Pancreas (tissue), 10 donors: ENCODE measurements at regions not wholly inside any gene's neighbourhood (a gene's known extent, or its start where the extent isn't known, plus 50 kb on each side); places are given as distances from the start of the nearest gene placed in this dataset.

Experiments used
- ATAC-seq, 4 donors: fragments of 200-7000 bp; cut with Tn5 transposase; one replicate each; pipeline versions ENCODE4 v1.8.0 to v1.9.1; 2020; ENCODE audit warnings: mild to moderate bottlenecking in 4 of 4, moderate library complexity in 4 of 4
- DNase-seq, 6 donors: peaks; one replicate each; pipeline ENCODE4 v3.0.0-alpha.2; 2020
- FAIRE-seq: peaks from 2 replicates; lab custom pipeline; 2012; peaks lifted over from hg19 to GRCh38; lab: Jason Lieb, UNC
- H3K27ac ChIP-seq, 4 donors: fragments of 200-600 bp; sonication (generic); 1 replicate in 3 of 4; 2 replicates in 1 of 4; pipeline versions ENCODE4 v1.5.0 to v1.8.0; 2020
- H3K27me3 ChIP-seq, 4 donors: fragments of 200-600 bp; one replicate each; pipeline ENCODE4 v1.8.0; 2021
- H3K36me3 ChIP-seq, 3 donors: fragments of 200-600 bp; sonication (generic) in 1 of 3; one replicate each; pipeline versions ENCODE4 v1.5.0 to v1.8.0; 2020 to 2021
- H3K4me1 ChIP-seq, 3 donors: fragments of 200-600 bp; one replicate each; pipeline ENCODE4 v1.8.0; 2021
- H3K4me3 ChIP-seq, 4 donors: fragments of 200-600 bp; sonication (generic) in 2 of 4; one replicate each; pipeline versions ENCODE4 v1.5.0 to v1.8.0; 2020 to 2021
- H3K9me3 ChIP-seq, 4 donors: fragments of 200-600 bp; one replicate each; pipeline ENCODE4 v1.8.0; 2021
- WGBS, 2 donors: extraction: QIAGEN DNeasy Blood & Tissue Kit; methylation state at CpG; one replicate each; pipeline ENCODE4 v1.1.7; 2013; 5-methylcytosine and 5-hydroxymethylcytosine counted together
- intact Hi-C, 3 donors: fragments of 100-400 bp; cut with DNase I; formaldehyde crosslinking; loops; one replicate each; pipeline versions ENCODE4 v1.11.1 to v1.14.2; 2022
- TF ChIP-seq, protein P1 (sequence below), 4 donors: fragments of 200-600 bp; sonication (generic) in 3 of 4; IDR thresholded peaks; one replicate each; pipeline versions ENCODE4 v1.5.0 to v1.8.0; 2021; ENCODE audit warnings: antibody characterized with exemption in 4 of 4
- donor health status: healthy with polysubstance abuse.
- donor health status: DM: no; HTN: no; CAD: no; lungs with moderate emphysema.
- donor health status: DM: no; HTN: no; CAD: no.
- donor health status: control.
- donor health status: control.
- donor health status: Bipolar disorder and iron deficiency.
- donor health status: DM: yes; HTN: yes; CAD: no.
- donor health status: DM: no; HTN: no; CAD: no.
- donor health status: DM: no; HTN: no; CAD: no.
- donor health status: DM: yes; HTN: yes; CAD: no.

DNA sequence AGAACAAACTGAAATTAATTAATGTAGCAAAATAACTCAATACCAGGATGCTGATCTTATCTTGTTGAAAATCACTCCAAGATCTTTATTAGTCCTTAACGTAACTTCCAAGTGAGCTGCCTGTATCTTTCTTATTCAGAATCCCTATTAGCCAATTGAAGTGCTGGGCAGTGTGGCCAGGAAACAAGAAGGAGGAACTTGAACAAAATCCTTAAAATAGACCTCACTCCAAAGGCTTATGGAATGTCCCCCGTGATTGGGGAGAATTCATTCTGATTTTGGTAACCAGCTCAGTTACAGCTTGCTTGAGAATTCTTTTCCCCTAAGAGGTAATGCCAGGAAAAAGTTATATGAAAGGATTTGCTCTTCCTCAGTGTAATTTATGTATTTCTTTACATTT, 171.0 kb downstream of the DEPDC1B start:
- WGBS, 2 donors: 67 to 70% methylated on average over 2 of the region's 2 CpGs
- ATAC-seq (no peak), DNase-seq (no peak), FAIRE-seq (no peak)
- H3K4me1 ChIP-seq: no peaks in the 10 kb centered on the region
- H3K27ac ChIP-seq: no peak overlapping the region
- no peaks in the 10 kb centered on the region for H3K9me3 ChIP-seq
- intact Hi-C loops: no loop called here
- H3K27me3 ChIP-seq: no peaks in the 10 kb centered on the region
- H3K4me3 ChIP-seq: no peak overlapping the region
- TF ChIP-seq, protein P1, sequence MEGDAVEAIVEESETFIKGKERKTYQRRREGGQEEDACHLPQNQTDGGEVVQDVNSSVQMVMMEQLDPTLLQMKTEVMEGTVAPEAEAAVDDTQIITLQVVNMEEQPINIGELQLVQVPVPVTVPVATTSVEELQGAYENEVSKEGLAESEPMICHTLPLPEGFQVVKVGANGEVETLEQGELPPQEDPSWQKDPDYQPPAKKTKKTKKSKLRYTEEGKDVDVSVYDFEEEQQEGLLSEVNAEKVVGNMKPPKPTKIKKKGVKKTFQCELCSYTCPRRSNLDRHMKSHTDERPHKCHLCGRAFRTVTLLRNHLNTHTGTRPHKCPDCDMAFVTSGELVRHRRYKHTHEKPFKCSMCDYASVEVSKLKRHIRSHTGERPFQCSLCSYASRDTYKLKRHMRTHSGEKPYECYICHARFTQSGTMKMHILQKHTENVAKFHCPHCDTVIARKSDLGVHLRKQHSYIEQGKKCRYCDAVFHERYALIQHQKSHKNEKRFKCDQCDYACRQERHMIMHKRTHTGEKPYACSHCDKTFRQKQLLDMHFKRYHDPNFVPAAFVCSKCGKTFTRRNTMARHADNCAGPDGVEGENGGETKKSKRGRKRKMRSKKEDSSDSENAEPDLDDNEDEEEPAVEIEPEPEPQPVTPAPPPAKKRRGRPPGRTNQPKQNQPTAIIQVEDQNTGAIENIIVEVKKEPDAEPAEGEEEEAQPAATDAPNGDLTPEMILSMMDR (IDR thresholded peaks at IDR 0.05): no peak
- H3K36me3 ChIP-seq: no peaks in the 10 kb centered on the region

DNA sequence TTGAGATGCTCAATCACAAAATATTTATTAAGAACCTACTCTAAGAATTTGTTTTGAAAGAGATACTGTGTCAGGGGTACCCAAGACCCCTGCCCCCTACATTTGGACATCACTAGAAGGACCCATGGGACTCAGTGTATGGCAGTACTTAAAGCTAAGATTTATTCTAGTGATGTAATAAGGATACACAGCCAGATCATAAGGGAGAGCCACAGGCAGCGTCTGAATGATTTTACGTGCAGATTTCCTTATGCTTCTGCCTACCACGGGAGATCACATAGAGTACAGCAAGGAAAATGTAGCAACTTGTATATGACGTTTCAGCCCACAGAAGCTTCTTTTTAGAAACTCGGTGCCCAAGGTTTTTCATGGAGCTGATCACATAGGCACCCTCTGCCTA, 172.9 kb downstream of the DEPDC1B start:
- H3K4me1 ChIP-seq: no peaks in the 10 kb centered on the region
- no peaks in the 10 kb centered on the region for H3K9me3 ChIP-seq
- ATAC-seq: no peak
- no peak overlapping the region for H3K27ac ChIP-seq
- no peak overlapping the region for H3K4me3 ChIP-seq
- TF ChIP-seq, protein P1 (IDR thresholded peaks at IDR 0.05): no peak
- H3K27me3 ChIP-seq: no peaks in the 10 kb centered on the region
- no peaks in the 10 kb centered on the region for H3K36me3 ChIP-seq
- no peak for DNase-seq
- WGBS, 2 donors: 63 to 68% methylated on average over 5 of the region's 5 CpGs
- intact Hi-C loops: no loop called here
- FAIRE-seq: no peak

DNA sequence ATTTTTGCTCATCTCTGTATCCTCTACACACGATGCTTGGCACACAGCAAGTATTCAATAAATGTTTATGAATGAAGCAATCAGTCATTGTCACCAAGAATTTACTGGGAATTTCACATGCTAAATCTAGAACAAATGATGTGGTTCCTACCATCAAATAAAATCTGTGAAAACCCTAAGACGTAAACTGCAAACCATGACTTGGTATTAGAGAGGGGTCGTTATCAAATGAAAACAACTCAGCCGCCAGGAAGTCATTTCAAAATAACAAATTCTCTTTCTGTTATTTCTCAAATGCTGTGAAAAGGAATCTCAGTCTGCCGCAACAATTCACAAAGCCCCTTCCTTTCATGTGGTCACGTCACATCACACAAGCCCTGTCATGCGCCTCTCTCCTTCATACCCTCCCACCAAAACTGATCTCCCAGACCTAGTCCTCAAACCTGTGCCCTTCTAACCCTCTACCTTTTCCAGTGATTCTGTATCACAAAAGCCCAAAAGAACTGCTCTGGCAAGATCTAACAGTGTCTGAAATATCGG, 173.6 kb downstream of the DEPDC1B start:
- WGBS, 2 donors: 78 to 83% methylated on average over 8 of the region's 8 CpGs
- TF ChIP-seq, protein P1 (IDR thresholded peaks at IDR 0.05): no peak
- FAIRE-seq: no peak

DNA sequence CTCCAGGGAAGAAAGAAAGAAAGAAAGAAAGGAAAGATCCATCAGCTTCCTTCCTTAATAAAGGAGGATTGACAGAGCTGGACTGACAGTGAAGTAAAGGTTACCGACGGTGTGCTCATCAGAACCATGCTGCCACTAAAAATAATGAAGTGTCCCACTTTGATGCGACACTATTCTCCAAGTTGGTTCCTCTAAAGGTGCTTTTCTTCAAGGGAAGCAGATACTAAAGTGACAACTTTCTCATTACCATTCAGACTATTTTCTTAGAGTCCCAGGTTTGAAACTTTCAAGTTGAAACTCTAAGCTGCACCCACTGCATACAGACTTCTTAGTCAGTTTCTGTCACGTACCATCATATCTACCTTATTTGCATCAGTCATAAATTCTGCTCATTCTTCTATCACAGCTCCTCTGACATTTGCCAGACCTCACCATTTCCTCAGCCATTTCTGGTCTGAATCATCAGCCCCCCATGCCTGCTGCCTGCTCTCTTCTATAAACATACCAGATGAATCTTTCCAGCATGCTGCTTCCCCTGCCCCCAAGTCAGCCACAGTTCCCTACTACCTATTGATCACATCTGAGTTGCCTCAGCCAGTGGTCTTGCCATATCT, 177.6 kb downstream of the DEPDC1B start:
- 82 to 93% methylated on average over 4 of the region's 4 CpGs for WGBS, 2 donors
- H3K4me3 ChIP-seq: no peak overlapping the region
- no peak for ATAC-seq
- no peaks in the 10 kb centered on the region for H3K9me3 ChIP-seq
- DNase-seq: no peak
- no peaks in the 10 kb centered on the region for H3K27me3 ChIP-seq
- peaks cover 4 to 11% (median 9%) of the 10 kb centered on the region in 3 donors for H3K4me1 ChIP-seq
- no peak for FAIRE-seq
- no peak overlapping the region for H3K27ac ChIP-seq
- H3K36me3 ChIP-seq: no peaks in the 10 kb centered on the region
- TF ChIP-seq, protein P1 (IDR thresholded peaks at IDR 0.05): no peak
- intact Hi-C loops: no loop called here

More for the DNA sequence above, 173.6 kb downstream of the DEPDC1B start:
- Histone ChIP-seq H3K27ac (no peak overlapping the region), H3K36me3 (no peaks in the 10 kb centered on the region), H3K4me1 (no peaks in the 10 kb centered on the region), H3K4me3 (no peak overlapping the region), H3K27me3 (no peaks in the 10 kb centered on the region), H3K9me3 (no peaks in the 10 kb centered on the region)
- DNase-seq: no peak
- intact Hi-C loops: no loop called here
- ATAC-seq: no peak
